ENCODE measurements at regions not wholly inside any gene's neighbourhood (a gene's known extent, or its start where the extent isn't known, plus 50 kb on each side); places are given as distances from the start of the nearest gene placed in this dataset.

DNA sequence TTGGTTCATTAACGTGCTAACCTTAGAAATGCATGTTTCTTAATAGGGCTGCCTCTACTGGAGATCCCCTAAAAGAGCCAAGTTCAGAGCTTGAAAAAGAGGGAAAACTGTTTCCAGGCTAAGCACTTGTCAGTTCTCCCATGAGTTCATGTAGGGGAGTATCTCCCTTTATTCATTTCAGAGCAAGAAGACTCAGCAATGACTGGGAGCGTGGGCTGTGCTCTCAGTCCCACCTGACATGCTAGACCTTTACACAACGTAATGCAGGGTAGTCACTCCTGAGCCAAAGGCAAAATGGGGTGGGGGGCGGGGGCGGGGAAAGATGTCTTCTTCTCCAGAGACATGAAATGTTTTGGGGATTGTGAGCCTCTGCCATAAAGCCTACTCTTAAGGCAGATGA, 420.1 kb upstream of the MCTP2 start:
- TF ChIP-seq ZFP30 (CRISPR knock-in tag; IDR thresholded peaks at IDR 0.05) (no peak), ARNTL (CRISPR knock-in tag; IDR thresholded peaks at IDR 0.05; ENCODE audit: borderline replicate concordance, low read depth) (no peak), ZNF565 (CRISPR knock-in tag; conservative IDR thresholded peaks at IDR 0.05; ENCODE audit: low read depth) (no peak), SNAI2 (CRISPR knock-in tag; IDR thresholded peaks at IDR 0.05) (no peak), GLIS3 (CRISPR knock-in tag; IDR thresholded peaks at IDR 0.05) (no peak)
- TF ChIP-seq, protein P1, sequence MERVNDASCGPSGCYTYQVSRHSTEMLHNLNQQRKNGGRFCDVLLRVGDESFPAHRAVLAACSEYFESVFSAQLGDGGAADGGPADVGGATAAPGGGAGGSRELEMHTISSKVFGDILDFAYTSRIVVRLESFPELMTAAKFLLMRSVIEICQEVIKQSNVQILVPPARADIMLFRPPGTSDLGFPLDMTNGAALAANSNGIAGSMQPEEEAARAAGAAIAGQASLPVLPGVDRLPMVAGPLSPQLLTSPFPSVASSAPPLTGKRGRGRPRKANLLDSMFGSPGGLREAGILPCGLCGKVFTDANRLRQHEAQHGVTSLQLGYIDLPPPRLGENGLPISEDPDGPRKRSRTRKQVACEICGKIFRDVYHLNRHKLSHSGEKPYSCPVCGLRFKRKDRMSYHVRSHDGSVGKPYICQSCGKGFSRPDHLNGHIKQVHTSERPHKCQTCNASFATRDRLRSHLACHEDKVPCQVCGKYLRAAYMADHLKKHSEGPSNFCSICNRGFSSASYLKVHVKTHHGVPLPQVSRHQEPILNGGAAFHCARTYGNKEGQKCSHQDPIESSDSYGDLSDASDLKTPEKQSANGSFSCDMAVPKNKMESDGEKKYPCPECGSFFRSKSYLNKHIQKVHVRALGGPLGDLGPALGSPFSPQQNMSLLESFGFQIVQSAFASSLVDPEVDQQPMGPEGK (CRISPR knock-in tag; IDR thresholded peaks at IDR 0.05; ENCODE audit: borderline replicate concordance) = no peak
- TF ChIP-seq, protein P2, sequence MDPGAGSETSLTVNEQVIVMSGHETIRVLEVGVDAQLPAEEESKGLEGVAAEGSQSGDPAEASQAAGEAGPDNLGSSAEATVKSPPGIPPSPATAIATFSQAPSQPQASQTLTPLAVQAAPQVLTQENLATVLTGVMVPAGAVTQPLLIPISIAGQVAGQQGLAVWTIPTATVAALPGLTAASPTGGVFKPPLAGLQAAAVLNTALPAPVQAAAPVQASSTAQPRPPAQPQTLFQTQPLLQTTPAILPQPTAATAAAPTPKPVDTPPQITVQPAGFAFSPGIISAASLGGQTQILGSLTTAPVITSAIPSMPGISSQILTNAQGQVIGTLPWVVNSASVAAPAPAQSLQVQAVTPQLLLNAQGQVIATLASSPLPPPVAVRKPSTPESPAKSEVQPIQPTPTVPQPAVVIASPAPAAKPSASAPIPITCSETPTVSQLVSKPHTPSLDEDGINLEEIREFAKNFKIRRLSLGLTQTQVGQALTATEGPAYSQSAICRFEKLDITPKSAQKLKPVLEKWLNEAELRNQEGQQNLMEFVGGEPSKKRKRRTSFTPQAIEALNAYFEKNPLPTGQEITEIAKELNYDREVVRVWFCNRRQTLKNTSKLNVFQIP (CRISPR knock-in tag; IDR thresholded peaks at IDR 0.05; ENCODE audit: borderline replicate concordance, low read depth) = no peak
